HG02763 (cell line): ENCODE measurements at regions not wholly inside any gene's neighbourhood (a gene's known extent, or its start where the extent isn't known, plus 50 kb on each side); places are given as distances from the start of the nearest gene placed in this dataset.

Source experiments
- ATAC-seq: cut with Tn5 transposase; IDR thresholded peaks from one replicate; pipeline ENCODE4 v1.9.1; 2021; ENCODE audit warnings: mild to moderate bottlenecking, moderate library complexity; ENCODE audit not compliant: unreplicated experiment

DNA sequence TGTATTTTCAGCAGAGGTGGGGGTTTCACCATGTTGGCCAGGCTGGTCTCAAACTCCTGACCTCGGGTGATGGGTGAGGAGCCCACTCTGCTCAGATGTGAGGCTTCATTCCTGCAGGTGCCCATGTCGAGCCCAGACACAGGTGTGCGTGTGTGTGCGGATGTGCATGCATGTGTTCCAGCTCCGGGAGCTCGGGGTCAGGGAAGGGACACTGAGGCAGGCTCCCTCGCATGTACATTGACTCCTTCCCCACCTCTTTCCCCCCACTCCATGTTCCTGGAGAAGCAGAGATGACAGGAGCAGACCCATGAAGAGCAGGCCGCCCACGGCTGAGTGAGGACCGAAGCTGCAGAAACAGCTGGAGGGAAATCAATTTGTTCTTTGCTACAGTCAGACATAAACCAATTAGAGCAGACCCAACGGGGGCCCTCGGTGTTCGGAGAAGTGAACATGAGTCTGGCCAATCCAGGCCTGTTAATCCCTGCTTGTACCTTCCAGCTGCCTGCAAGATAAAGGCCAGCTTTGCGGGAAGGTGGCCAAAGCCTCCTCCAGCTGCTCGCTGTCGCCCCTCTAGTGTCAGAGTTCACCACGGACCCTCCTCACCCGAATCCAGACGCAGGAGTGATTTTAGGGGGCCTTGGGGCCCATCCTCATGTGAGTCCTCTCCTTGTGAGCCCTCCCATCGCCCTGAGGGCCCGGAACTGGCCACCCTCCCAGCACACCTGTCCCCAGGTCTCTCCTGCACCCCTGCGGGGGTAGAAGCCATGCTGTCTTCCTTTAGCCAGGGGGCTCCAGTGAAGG, 321.0 kb upstream of the RTL1 start:
- ATAC-seq, result no peak

DNA sequence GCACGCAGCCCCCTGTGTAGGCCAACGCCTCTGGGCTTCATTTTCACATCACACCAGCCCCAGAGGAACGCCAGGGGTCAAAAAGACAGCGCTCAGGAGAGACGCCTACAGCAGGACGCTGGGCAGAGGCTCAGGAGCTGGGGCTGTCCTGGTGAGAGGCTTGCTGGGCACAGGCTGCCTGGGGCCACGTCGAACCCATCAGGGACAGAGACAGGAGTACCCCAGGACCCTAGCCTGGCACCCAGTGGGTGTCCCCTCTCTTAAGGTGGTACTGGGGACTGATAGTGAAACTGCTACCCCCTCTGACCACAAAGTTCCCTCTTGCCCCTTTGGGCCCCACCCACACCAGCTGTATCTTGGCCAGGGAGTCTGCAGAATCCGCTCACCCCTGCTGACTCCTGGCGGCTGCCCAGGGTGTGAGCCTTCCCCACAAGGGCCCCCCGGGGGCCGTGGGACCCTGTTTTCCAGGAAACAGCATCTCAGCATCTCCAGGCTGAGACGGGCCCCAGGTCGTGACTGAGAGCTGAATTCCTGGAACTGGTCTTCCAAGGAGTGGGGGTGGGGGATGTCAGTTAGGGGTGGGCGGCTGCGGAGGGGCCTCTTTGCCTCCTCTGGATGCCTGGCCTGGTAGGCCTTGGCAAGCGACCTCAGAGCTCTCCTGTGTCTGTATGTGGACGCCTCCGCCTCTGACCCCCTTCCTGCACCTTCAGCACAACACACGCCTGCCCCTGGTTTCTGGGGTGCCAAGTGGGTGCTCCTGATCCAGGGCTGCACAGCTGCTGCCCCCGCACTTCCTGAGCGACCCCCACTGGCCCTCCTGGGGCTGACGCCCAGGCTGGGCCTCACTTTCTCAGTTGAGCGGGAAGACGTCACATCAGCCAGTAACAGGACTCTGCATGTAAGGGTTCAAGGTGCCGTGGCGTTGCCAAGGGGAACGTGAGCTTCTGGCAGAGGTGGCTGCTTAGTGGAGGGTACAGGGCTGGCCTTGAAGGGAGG, 321.9 kb upstream of the RTL1 start:
- no peak for ATAC-seq

DNA sequence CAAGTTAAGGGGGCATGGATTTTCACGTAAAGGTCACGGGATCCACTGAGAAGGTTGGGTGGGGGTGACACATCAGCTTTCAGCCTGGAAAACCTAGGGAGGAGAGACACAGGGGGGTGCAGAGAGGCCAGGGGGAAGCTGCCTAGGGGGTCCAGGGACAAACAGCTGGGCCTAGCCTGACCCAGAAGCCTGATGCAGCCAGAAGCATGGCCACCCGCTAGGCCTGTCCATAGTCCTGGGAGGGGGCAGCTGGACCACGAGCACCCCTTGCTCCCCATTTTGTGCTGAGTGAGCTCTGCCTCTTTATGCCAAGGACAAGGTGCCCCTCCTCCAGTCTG, 322.7 kb upstream of the RTL1 start:
- no peak for ATAC-seq

DNA sequence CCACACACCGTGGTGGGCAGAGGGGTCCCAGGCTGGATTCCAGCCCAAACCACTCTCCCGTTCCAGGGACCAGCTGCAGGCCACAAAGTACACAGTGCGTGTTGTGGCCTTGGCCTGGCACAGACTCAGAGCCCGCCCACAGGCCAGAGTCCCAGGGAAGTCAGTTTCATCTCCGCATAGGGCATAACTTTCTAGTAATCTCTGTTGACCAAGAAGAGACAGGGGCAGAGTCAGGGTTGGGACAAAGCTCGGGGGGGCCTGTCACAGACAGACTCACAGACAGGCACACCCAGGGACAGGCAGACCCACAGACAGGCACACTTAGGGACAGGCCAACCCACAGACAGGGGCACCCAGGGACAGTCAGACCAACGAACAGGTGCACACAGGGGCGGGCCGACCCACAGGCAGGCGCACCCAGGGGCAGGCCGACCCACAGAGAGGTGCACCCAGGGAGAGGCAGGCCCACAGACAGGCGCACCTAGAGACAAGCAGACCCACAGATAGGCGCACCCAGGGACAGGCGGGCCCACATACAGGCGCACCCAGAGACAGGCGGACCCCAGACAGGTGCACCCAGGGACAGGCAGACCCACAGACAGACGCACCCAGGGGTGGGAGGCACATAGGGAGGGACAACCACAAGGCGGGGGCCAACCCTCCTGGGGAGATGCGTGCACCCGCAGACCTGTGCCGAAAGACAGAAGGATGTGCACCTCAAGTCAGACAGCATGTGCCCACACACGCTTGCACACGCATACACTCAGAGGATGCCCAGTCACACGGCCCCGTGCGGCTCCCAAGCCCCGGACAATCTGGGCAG, 323.3 kb upstream of the RTL1 start:
- no peak for ATAC-seq

DNA sequence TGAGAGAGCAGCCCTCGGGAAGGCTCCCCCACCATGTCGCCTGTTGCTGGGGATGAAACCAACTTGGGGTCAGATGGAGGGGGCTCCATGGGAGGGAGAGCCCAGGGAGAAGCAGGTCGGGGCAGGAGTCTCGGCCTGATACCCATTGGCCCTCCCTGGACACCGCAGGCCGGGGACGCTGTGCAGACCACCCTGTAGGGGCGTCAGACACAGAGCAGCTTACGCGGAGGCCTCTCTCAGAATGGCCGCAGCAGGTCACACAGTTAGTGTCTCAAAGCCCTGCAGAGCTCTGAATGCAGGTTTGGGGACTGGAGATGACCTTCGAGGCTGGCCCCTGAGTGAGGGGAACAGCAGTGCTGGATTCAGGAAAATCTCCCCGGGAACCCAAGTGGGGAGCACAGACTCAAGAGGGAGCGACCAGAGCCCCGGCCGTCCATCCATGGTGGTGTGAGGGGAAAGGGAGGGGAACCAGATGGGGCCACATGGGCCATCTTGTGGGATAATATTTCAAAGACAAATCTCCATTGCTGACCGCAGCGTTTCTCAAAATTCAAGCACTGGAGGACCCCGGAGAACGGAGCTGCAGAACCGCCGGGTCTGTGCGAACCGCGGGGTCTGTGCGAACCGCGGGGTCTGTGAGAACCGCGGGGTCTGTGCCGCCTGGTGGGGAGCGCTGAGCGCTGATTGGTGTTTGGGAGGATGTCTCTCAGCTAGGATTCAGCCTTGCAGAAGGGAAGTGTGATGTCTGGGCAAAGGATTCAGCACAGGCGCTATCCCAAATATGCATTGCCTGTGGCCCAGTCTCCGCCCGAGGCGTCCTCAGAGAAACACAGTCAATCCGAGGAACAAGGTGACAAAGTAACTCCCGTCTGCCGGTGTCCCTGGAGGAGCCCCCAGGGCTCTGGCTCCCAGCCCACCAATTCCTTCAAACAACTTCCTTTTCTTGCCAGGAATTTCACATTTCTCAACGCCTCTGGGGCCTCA, 324.4 kb upstream of the RTL1 start:
- ATAC-seq, result no peak

DNA sequence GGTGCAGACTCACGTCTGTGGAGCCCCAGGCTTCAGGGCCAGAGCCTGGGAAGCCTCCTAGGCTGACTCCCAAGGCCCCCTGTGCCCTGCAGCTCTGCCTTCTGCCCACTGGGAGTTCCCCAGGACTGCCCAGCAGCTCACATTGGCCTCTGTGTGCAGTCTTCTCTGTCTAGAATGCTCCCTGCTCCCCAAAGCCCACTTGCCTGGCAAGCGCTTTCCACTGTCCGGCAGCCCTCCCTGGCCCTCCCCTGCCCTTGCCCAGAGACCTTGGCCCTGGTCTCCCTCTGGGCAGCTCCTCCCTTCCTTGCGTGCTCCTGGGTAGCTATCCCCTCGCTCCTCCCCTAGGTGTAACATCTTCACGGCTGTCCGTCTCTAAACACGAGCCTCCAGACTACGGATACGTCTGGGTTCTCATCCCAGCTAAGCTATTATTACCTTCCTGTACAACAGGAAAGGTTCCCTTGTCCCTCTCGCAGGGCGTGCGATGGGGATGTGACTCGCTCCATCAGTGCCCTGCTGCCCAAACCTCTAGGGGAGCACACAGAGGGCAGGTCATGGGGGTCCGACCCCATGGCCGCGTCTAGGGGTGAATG, 325.5 kb upstream of the RTL1 start:
- no peak for ATAC-seq

DNA sequence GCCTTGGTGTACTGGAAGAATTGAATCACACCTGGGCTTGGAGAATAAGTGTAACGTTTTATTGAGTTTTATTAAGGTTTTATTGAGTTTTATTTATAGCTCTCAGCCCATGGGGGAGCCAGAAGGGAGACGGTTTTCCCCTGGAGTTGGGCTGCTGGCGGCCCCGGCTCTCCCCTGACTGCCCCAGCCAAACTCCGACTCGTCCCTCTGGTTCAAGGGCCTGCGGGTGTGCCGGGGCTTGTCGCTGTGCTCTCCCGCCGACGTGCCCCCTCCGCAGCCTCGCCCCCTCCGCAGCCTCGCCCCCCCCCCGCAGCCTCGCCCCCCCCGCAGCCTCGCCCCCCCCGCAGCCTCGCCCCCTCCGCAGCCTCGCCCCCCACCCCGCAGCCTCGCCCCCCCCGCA, 326.1 kb upstream of the RTL1 start:
- no peak for ATAC-seq

DNA sequence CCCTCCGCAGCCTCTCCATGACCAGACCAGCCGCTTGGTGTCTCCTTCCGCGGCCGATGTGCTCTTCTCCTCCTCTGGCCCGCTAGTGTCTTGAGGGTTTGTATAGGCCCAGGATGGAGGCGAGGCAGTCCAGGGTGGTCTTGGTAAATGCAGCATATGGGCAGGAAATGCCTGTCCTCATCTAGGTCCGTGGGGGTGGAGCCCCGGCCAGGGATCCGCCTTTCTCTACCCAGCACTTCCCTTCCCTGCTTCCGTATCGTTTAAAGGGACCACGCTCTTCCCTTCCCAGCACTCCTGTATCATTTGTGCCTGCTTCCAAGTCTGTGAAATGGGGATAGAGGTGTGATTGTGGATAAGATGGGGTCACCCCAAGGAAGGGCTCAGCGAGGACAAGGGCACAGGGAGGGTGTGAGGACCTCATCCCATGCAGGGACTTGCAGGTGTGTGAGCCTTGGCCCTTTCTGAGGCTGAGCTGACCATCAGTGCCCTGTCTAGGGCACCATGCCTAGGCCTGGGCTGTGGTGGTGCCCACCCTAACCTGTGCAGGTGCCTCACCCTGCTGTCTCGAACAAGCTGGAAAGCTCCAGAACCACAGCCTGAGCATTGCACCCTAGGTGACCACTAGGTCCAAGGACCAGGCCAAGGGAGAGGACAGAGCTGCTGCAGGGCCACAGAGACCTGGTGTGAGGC, 326.8 kb upstream of the RTL1 start:
- no peak for ATAC-seq

DNA sequence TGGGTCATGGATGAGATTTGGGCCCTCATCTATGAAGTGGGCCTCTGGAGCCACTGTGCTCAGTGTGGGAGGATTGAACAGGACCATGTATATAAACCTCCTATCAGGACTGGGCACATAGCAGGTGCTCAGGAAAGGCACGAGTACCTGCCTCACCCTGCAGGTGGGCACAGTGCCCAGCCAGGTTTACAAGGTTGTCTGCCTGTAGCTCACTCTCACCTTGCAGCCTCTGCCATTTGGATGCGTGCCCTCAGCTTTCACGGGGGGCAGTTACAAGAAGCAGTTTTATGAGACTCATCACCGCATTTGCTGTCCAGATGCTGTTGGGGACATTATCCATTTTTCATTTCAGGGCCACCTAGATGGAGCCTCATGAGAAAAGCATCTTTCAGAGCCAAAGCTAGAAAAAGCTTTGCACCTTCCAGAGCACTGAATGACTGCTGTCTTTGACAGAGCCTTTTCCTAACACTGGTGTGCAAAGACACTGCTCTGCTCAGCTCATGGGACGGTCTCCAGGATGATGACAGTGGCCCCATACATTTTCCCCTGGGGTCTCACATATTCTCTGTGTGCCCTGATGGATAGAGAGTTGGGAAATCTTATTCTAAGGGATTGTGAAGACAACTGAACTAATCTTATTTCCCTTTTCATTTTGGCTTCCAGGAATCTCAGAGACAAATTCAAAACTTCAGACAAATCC, 327.5 kb upstream of the RTL1 start:
- no peak for ATAC-seq

DNA sequence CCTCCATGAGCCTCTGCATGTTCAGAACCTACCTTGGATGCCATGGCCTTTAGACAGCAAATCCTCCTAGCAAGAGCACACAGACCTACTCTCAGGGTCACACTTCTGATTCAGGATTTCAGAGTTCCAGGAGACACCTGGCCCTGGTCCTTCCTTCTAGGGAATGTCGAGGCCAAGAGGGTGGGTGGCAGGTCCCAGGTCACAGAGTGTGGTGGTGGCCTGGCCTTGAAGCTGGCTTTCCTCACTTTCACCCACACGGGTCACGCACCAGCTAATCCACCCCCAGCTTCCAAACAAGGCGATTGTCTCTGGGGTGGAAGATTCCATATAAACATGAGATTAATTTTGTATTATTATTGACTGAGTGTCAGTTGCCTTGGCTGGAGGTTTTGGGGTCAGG, 328.3 kb upstream of the RTL1 start:
- ATAC-seq, result no peak

DNA sequence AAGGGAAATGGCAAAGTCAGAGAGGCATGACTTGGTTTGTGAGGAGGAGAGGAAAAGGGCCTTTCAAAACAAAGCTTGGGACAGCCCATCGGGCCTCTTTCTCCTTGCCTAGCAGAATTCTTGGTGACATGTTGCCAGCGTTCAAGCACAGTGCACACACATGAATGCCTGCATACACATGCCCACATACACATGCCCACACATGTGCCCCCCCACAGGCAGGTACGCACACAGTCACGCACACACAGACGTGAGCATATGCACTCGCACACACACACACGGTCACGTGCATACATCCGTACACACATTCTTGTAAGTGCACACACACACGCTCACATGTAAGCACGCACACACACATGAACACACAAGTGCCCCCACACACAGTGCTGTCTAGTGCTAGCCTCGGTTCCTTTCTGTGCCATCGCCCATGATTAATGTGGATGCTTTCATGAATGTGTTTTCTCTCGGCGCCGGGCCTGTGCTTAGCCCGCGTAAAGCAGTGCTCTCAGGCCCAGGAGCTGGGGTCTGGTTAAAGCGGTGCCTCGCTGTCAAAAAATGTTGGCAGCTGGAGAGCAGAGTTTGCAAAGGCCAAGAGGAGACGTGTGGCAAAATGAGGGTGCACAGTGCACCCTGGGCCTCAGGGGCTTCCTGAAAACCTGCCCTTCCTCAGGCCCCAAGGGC, 328.8 kb upstream of the DIO3 start:
- ATAC-seq, result no peak

DNA sequence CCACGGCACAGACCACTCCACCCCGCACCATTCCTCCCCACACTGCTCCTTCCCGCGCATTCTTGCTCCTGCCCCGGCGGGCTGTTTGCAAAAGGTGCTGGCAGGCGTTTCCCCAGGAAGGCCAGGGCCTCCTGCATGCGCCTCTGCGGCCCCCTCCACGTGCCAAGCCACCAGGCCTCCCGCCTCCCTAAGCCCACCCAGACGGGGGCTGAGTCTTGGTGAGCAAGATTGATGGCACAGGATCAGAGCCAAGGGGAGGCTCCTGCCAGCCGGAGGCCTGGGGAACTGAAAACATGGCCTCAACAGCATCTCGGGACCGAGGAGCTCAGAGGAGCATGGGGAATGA, 328.3 kb upstream of the DIO3 start:
- no peak for ATAC-seq

DNA sequence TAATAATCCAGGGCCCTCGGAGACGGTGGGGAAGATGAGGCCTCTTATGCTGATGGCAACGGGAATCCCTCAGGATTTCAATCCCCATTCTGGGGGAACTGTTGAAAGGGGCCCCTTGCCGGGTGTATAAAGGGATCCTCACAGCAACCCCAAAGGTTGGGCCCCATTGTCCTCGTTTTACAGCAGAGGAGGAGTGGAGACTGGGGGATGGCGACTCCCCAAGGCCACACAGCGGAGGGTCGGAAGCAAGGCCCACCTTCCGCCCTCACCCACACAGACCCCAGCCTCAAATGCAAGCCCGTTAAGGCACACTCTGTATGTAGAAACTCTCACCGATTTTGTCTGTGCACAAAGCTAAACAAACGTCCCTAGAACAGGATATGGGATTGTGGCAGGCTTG, 327.9 kb upstream of the DIO3 start:
- ATAC-seq, result no peak

DNA sequence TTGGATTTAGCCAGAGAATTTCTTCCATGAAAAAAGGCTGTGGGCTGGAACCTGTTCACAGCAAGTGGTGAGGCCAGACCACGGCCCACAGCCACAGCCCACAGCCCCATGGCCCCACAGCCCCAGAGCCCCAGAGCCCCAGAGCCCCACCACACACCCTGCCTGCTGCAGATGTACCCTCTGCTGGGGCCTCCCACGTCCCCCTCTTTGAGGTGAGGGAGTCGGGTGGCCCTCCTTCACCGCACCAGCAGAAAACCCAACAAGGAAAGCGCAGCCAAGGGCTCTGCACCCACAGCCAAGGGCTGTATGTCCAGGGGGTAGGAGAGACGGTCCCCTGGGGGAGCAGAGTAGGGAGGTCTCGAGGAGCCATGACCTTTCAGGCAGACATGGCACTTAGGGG, 327.5 kb upstream of the DIO3 start:
- ATAC-seq, result no peak

DNA sequence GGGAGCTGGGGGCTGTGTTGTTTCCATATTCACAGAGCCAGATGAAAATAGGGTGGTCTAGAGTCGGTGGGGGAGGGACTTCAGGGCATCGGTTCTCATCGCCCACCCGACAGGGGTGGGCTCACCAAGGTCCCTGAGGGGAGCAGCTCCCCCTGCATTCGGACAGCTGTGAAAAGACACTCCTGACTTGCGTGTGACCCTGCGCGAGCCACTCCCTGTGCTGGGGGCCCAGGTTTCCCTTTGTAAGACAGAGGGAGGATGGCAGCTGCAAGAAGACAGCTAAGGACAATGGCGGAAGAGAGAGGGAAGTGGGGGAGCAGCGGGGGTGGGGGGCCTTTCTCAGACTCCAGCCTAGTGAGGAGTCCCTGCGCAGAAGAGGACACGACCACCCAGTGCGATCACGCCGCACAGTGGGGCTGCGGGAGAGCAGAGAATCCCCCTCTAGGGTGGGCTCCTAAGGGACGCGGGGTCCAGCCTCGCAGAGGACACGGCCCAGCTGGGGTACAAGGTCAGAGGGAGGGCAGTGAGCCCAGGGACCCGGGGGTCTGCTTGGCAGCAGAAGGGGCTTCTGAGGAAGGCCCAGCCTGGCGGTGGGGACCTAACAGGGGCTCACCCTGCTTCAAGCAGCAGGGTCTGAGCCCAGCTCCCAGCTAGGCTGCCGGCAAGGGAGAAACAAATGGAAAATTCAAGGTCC, 326.9 kb upstream of the DIO3 start:
- no peak for ATAC-seq

DNA sequence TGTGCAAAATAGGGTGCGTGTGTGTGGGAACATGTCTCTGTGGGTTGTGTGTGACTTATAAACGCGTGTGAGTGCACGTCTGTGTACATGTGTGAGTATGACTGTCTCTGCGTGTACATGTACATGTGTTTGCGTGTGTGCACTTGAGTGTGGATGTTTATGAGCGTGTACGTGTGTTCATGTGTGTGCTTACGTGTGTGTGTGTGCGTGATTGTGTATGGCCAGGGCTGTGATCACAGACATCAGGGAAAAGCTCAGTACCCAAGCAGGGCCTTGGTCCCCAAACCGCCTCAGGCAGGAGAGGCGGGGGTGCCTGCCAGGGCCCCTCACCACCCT, 326.3 kb upstream of the DIO3 start:
- ATAC-seq, result no peak

DNA sequence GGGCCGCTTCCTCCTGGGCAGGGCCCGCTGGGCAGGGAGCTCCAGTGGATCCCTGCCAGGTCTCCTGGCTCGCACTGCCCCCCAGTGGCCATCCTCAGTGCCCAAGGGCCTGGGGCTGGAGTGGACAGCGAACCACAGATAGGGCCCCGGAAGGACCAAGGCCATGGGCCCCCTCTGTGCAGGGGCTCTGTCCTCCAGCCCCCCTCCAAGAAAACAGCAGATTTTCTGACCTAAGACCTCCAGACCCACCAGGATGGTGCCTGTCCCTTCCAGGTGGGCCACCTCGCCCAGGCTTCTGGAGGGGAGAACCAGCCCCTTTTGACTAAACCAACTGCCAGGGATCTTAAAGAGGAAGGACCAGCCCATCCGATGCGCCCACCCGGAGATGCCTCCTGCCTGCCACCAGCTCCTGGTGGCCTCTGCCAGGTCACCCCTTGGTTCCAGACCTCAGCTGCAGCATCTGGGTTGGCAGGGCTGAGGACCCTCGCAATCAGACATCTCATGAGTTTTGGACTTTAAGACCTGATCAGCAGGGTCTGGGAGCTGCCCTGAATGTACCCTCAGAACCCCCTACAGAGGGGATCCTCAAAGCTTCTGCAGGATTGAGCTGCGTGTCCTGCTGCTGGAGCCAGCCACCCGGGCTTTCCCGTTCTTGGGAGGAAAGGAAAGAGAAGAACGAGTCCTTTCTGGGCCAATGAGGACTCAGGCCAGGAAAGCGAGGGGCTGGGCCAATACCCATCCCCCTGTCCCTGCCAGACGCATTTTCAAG, 325.8 kb upstream of the DIO3 start:
- ATAC-seq, result no peak
